GM12801 (cell line): ENCODE measurements at regions not wholly inside any gene's neighbourhood (a gene's known extent, or its start where the extent isn't known, plus 50 kb on each side); places are given as distances from the start of the nearest gene placed in this dataset.

Experiments used
- TF ChIP-seq, protein P1 (sequence below): IDR thresholded peaks from one replicate; pipeline ENCODE4 v1.5.1; 2011; ENCODE audit warnings: control low read depth; ENCODE audit not compliant: insufficient read length; ENCODE audit errors: extremely low read depth

DNA sequence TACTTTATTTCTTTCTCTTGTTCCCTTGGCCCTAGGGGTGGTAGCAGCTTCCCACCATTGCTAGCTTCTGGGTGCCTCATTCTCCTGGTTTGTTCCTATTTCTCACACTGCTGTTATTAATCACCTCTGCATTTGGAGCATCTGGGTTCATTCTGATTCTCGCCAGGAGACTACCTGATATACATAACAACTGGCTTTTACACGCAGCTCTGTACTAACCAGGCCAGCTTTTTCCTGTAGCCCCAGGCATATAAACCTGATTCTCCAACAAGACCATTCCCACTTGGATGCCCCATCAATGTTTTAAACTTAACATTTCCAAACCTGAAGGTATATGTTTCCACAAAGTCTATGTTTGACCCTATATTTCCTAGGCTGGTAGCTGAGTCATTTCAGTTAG lies 403.9 kb upstream of the DCC start:
- TF ChIP-seq, protein P1, sequence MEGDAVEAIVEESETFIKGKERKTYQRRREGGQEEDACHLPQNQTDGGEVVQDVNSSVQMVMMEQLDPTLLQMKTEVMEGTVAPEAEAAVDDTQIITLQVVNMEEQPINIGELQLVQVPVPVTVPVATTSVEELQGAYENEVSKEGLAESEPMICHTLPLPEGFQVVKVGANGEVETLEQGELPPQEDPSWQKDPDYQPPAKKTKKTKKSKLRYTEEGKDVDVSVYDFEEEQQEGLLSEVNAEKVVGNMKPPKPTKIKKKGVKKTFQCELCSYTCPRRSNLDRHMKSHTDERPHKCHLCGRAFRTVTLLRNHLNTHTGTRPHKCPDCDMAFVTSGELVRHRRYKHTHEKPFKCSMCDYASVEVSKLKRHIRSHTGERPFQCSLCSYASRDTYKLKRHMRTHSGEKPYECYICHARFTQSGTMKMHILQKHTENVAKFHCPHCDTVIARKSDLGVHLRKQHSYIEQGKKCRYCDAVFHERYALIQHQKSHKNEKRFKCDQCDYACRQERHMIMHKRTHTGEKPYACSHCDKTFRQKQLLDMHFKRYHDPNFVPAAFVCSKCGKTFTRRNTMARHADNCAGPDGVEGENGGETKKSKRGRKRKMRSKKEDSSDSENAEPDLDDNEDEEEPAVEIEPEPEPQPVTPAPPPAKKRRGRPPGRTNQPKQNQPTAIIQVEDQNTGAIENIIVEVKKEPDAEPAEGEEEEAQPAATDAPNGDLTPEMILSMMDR = no peak

DNA sequence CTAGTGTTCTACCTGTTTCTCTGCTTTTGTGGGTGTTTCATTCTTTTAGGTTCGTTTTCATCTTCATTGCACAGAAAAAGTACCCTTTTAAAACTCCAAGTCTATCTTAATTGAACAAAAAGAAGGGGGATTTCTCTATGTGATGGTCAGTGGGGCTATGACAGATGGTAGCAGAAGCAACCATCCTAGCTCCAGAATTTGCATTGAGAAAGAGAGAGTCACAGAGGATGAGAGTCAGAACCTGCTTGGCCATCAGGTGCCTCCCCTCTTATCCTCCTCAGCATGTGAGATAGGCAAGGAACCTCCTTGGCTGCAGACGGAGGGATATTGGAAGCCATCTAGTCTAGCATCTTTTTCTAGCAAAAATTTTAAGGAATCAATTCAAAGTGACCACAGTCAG lies 398.0 kb upstream of the DCC start:
- TF ChIP-seq, protein P1 = no peak

DNA sequence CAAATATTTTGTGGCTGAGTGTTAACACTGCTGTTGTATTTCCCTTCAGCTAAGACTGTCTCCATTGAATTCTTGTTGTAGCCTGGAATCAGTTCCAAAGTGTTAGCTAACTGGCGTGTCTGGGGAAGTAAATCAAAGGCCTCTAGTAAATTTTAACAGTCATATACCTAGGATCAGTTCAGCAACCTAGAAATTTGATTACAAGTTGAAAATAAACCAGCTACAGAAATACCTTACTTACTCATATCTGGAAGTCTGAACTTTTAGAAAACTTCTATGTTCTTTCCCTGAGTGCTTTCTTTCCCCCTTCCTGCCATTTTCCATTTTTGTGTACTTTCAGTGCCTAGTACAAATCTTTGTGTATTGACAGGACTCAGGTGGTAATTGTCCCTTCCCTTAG lies 396.7 kb upstream of the DCC start:
- TF ChIP-seq, protein P1 = no peak

DNA sequence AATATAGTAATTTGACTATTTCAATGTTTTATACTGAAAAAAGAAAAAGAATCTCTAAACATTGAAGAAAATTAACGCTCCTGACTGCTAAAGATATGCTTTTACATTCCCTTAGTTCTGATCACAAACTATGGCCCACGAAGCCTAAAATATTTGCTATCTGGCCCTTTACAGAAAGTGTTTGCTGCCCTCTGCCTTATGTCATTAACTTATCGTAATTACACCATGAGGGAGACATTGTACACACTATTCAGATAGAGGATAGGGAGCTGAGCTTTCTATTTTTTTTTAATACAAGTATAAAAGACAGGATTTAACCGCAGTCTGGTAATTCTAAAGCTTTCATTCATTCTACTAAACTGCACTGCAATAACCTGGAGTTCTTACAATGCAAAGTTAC lies 393.1 kb upstream of the DCC start:
- TF ChIP-seq, protein P1 = no peak

DNA sequence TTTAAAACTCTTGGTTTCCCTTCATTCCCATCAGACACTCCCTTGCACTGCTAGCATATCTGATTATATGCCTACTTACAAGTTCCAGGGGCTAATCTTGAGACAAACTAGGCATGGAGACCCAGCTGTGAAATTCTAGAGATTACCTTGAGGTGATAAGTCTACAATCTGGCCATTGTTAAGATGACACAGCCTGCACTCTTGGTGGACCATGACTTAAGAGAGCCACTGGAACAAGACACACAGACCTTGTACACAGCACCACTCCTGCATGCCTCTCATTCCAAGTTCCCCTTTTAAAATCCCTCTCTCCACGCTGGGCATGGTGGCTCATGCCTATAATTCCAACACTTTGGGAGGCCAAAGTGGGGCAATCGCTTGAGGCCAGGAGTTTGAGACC lies 387.2 kb upstream of the DCC start:
- TF ChIP-seq, protein P1 = no peak

DNA sequence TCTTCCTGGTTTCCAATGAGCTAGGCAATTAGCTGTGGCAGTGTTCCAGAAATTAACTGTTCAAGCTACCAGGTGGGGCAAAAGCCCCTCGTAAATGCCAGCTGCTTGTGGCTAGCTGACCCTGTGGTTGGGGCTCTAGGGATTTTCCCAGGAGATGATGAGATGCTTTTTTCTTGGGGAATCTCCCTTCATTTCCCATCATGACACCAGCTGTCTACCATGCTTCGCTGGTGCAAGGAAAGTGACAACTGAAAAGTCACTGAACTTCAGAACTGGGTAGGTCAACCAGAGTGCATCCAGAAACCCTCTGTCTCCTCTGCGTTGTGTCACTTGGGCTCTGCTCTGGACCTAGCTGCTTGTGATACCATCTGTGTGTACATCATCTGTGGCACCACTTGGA lies 386.5 kb upstream of the DCC start:
- TF ChIP-seq, protein P1 = no peak

DNA sequence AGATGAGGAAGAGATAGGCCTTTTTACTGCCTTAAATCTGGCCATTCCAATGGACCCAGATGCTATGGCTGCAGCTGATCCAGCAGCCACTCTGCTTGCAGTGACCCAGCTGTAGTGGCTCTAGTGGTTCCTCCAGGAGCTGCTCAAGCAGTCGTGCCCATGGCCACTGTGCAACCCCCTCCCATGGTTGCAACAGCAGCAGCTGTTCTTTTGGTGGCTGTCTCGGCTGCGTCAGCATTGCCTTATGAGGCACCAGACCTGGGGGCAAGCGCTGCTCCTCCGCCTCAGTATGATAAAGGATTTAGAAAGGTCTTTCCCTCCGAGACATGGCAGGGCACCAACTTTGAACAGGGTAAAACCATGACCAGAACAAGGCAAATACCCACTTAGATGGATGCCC lies 384.9 kb upstream of the DCC start:
- TF ChIP-seq, protein P1 = no peak

DNA sequence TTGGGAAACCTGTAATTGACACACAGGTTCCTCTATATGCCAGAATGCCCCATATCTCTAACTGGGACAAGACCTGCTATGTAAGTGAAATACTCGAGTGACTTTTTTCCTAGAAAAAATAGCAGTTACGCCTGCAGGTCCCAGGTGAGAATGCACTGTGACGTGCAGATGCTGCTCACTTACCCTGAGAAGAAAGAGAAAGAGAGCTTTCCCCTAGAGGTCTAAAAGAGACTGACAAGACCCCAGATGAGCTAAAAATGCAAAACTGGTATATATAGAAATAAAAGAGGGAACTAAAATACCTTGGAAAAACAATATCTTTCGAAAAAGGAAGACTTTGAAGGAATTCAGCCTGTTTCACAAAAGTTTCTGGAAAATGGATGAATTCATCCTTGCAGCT lies 383.0 kb upstream of the DCC start:
- TF ChIP-seq, protein P1 = no peak
